ENCODE measurements at regions not wholly inside any gene's neighbourhood (a gene's known extent, or its start where the extent isn't known, plus 50 kb on each side); places are given as distances from the start of the nearest gene placed in this dataset.

GRCh38 chr3:117254985-117255384 lies 545.4 kb downstream of the TUSC7 start:
- H3K36me3 ChIP-seq (ENCODE audit: insufficient read depth in 1 of 2, low read depth in 1 of 2) = no peaks in the 10 kb centered on the region
- WGBS, 3 donors = 80 to 82% (median 80%) methylated on average over 3 of the region's 3 CpGs
- no peak overlapping the region for H3K27ac ChIP-seq
- H3K27me3 ChIP-seq (ENCODE audit: insufficient read depth in 3 of 3, low read length in 2 of 3) = no peaks in the 10 kb centered on the region
- TF ChIP-seq CTCF (IDR thresholded peaks at IDR 0.05) = no peak
- H3K4me1 ChIP-seq = no peaks in the 10 kb centered on the region
- intact Hi-C loops (cut with DNase I) = no loop called here
- no peak overlapping the region for H3K4me3 ChIP-seq
- DNase-seq (no peak), ATAC-seq (no peak)
- H3K9me3 ChIP-seq = no peaks in the 10 kb centered on the region

- Histone ChIP-seq H3K4me1 (no peaks in the 10 kb centered on the region), H3K27ac (no peak overlapping the region), H3K27me3 (ENCODE audit: insufficient read depth in 3 of 3, low read length in 2 of 3) (no peaks in the 10 kb centered on the region), H3K9me3 (no peaks in the 10 kb centered on the region), H3K4me3 (no peak overlapping the region), H3K36me3 (ENCODE audit: insufficient read depth in 1 of 2, low read depth in 1 of 2) (no peaks in the 10 kb centered on the region)
- TF ChIP-seq CTCF (IDR thresholded peaks at IDR 0.05) = no peak
- WGBS, 3 donors = 90 to 94% (median 93%) methylated on average over 1 of the region's 1 CpG
- no peak for DNase-seq
- no peak for ATAC-seq
- intact Hi-C loops (cut with DNase I) = no loop called here
Observed at GRCh38 chr3:117255736-117256135, 546.2 kb downstream of the TUSC7 start.

GRCh38 chr3:117261983-117262421 lies 552.4 kb downstream of the TUSC7 start:
- WGBS, 3 donors = 31 to 77% (median 72%) methylated on average over 2 of the region's 2 CpGs

GRCh38 chr3:117263270-117263669 lies 553.7 kb downstream of the TUSC7 start:
- no peak for TF ChIP-seq CTCF (IDR thresholded peaks at IDR 0.05)
- intact Hi-C loops (cut with DNase I) = no loop called here
- H3K9me3 ChIP-seq = no peaks in the 10 kb centered on the region
- whole genome bisulfite sequencing, 3 donors = 68 to 84% (median 83%) methylated on average over 3 of the region's 3 CpGs
- no peak overlapping the region for H3K4me3 ChIP-seq
- DNase-seq (no peak), ATAC-seq (no peak)
- no peaks in the 10 kb centered on the region for H3K27me3 ChIP-seq (ENCODE audit: insufficient read depth in 3 of 3, low read length in 2 of 3)
- no peaks in the 10 kb centered on the region for H3K4me1 ChIP-seq
- H3K36me3 ChIP-seq (ENCODE audit: insufficient read depth in 1 of 2, low read depth in 1 of 2) = no peaks in the 10 kb centered on the region
- H3K27ac ChIP-seq = no peak overlapping the region

More at GRCh38 chr3:117261983-117262421, 552.4 kb downstream of the TUSC7 start:
- Histone ChIP-seq H3K27me3 (ENCODE audit: insufficient read depth in 3 of 3, low read length in 2 of 3) (no peaks in the 10 kb centered on the region), H3K36me3 (ENCODE audit: insufficient read depth in 1 of 2, low read depth in 1 of 2) (no peaks in the 10 kb centered on the region), H3K27ac (no peak overlapping the region), H3K9me3 (no peaks in the 10 kb centered on the region), H3K4me1 (no peaks in the 10 kb centered on the region), H3K4me3 (no peak overlapping the region)
- no peak for TF ChIP-seq CTCF (IDR thresholded peaks at IDR 0.05)
- DNase-seq (no peak), ATAC-seq (no peak)
- intact Hi-C loops (cut with DNase I) = no loop called here

- H3K36me3 ChIP-seq (ENCODE audit: insufficient read depth in 1 of 2, low read depth in 1 of 2) = no peaks in the 10 kb centered on the region
- H3K27ac ChIP-seq = no peak overlapping the region
- DNase-seq = no peak
- TF ChIP-seq CTCF (IDR thresholded peaks at IDR 0.05) = no peak
- H3K4me3 ChIP-seq = no peak overlapping the region
- H3K9me3 ChIP-seq = no peaks in the 10 kb centered on the region
- 34 to 63% (median 48%) methylated on average over 1 of the region's 1 CpG for WGBS, 3 donors
- no peaks in the 10 kb centered on the region for H3K27me3 ChIP-seq (ENCODE audit: insufficient read depth in 3 of 3, low read length in 2 of 3)
- H3K4me1 ChIP-seq = no peaks in the 10 kb centered on the region
- no peak for ATAC-seq
- intact Hi-C loops (cut with DNase I) = no loop called here
Observed at GRCh38 chr3:117263745-117264144, 554.2 kb downstream of the TUSC7 start.
